SK-N-MC (cell line): ENCODE measurements at regions not wholly inside any gene's neighbourhood (a gene's known extent, or its start where the extent isn't known, plus 50 kb on each side); places are given as distances from the start of the nearest gene placed in this dataset.

Experiments used
- EZH2 ChIP-seq: fragments of 200-600 bp; sonication (generic); IDR thresholded peaks from one replicate; pipeline ENCODE4 v1.6.1; 2017; ENCODE audit warnings: antibody characterized with exemption
- POLR2AphosphoS5 ChIP-seq: IDR thresholded peaks from 2 replicates; pipeline ENCODE4 v1.6.1; 2012; ENCODE audit warnings: mild to moderate bottlenecking, low read depth, low read length, borderline replicate concordance

DNA sequence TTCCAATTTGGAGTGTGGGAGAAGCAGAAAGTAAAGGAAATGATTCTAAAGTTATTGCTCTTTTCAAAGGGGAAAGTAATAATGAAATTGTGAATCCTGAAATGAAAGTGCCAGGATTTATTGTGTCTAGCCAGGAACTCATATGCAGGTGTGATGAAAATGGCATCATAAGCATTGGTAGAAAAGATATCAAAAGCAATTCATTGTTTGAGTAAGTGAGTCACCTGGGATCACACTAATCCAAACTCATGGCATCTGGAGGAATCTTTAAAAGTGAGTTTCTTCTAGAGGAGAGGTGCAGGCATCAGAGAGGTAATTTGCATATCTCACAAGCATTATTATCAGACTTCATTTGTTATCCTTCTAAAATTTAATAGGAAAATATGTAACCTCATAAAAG is 84.7 kb downstream of the LARP7 start:
- TF ChIP-seq POLR2AphosphoS5 (no peak), EZH2 (no peak)
